T-helper 1 cell treated with Interleukin-12 subunit alpha and Interleukin-12 subunit beta and Interleukin-4 antibody, amounts not matched to agents 30 μg/mL and 1 μg/mL, for 36 hours (primary cell): ENCODE measurements at regions not wholly inside any gene's neighbourhood (a gene's known extent, or its start where the extent isn't known, plus 50 kb on each side); places are given as distances from the start of the nearest gene placed in this dataset.

Experiments used
- H3K27ac Mint-ChIP-seq: one replicate; pipeline ENCODE4 v1.8.0; 2021; ENCODE audit warnings: mild to moderate bottlenecking, mixed read lengths
- H3K27me3 Mint-ChIP-seq: one replicate; pipeline ENCODE4 v1.8.0; 2021; ENCODE audit warnings: low read depth, mixed read lengths
- H3K36me3 Mint-ChIP-seq: one replicate; pipeline ENCODE4 v1.8.0; 2021; ENCODE audit warnings: low read depth, mixed read lengths
- H3K4me1 Mint-ChIP-seq: one replicate; pipeline ENCODE4 v1.8.0; 2021; ENCODE audit warnings: low read depth, mixed read lengths
- H3K4me3 Mint-ChIP-seq: one replicate; pipeline ENCODE4 v1.8.0; 2021; ENCODE audit warnings: mild to moderate bottlenecking, moderate library complexity, mixed read lengths
- H3K9me3 Mint-ChIP-seq: one replicate; pipeline ENCODE4 v1.8.0; 2021; ENCODE audit warnings: mixed read lengths

- Mint-ChIP-seq H3K4me3 (no peak overlapping the region), H3K27ac (no peak overlapping the region), H3K27me3 (no peaks in the 10 kb centered on the region), H3K4me1 (no peaks in the 10 kb centered on the region), H3K9me3 (peaks cover 22% of the 10 kb centered on the region), H3K36me3 (no peaks in the 10 kb centered on the region)
These were observed 277.0 kb downstream of the CDH2 start for GRCh38 chr18:27899893-27900292.

- Mint-ChIP-seq H3K4me1 (no peaks in the 10 kb centered on the region), H3K9me3 (peaks cover 17% of the 10 kb centered on the region), H3K36me3 (no peaks in the 10 kb centered on the region), H3K4me3 (no peak overlapping the region), H3K27me3 (no peaks in the 10 kb centered on the region), H3K27ac (no peak overlapping the region)
These were observed 282.2 kb downstream of the CDH2 start for GRCh38 chr18:27894746-27895145.

GRCh38 chr18:27887711-27888495, 289.0 kb downstream of the CDH2 start:
- Mint-ChIP-seq H3K4me3 (no peak overlapping the region), H3K4me1 (no peaks in the 10 kb centered on the region), H3K27ac (no peak overlapping the region), H3K9me3 (peaks cover 20% of the 10 kb centered on the region), H3K36me3 (no peaks in the 10 kb centered on the region), H3K27me3 (no peaks in the 10 kb centered on the region)

- no peaks in the 10 kb centered on the region for H3K4me1 Mint-ChIP-seq
- no peaks in the 10 kb centered on the region for H3K27me3 Mint-ChIP-seq
- peaks cover 20% of the 10 kb centered on the region for H3K9me3 Mint-ChIP-seq
- H3K4me3 Mint-ChIP-seq = no peak overlapping the region
- H3K27ac Mint-ChIP-seq = no peak overlapping the region
- H3K36me3 Mint-ChIP-seq = no peaks in the 10 kb centered on the region
These were observed 289.6 kb downstream of the CDH2 start for GRCh38 chr18:27887287-27887686.

- Mint-ChIP-seq H3K9me3 (peaks cover 5% of the 10 kb centered on the region), H3K4me3 (no peak overlapping the region), H3K4me1 (no peaks in the 10 kb centered on the region), H3K36me3 (no peaks in the 10 kb centered on the region), H3K27me3 (no peaks in the 10 kb centered on the region), H3K27ac (no peak overlapping the region)
These were observed 297.4 kb downstream of the CDH2 start for GRCh38 chr18:27879540-27879939.

GRCh38 chr18:27871726-27872125, 305.2 kb downstream of the CDH2 start:
- no peak overlapping the region for H3K4me3 Mint-ChIP-seq
- no peaks in the 10 kb centered on the region for H3K4me1 Mint-ChIP-seq
- H3K27ac Mint-ChIP-seq = no peak overlapping the region
- no peaks in the 10 kb centered on the region for H3K9me3 Mint-ChIP-seq
- H3K27me3 Mint-ChIP-seq = no peaks in the 10 kb centered on the region
- H3K36me3 Mint-ChIP-seq = no peaks in the 10 kb centered on the region

- H3K27me3 Mint-ChIP-seq = no peaks in the 10 kb centered on the region
- no peak overlapping the region for H3K4me3 Mint-ChIP-seq
- peaks cover 4% of the 10 kb centered on the region for H3K9me3 Mint-ChIP-seq
- no peaks in the 10 kb centered on the region for H3K4me1 Mint-ChIP-seq
- H3K27ac Mint-ChIP-seq = no peak overlapping the region
- H3K36me3 Mint-ChIP-seq = no peaks in the 10 kb centered on the region
These were observed 307.2 kb downstream of the CDH2 start for GRCh38 chr18:27869735-27870134.

GRCh38 chr18:27865431-27865830, 311.5 kb downstream of the CDH2 start:
- Mint-ChIP-seq H3K9me3 (peaks cover 4% of the 10 kb centered on the region), H3K27ac (no peak overlapping the region), H3K36me3 (no peaks in the 10 kb centered on the region), H3K4me3 (no peak overlapping the region), H3K27me3 (no peaks in the 10 kb centered on the region), H3K4me1 (peaks cover 1% of the 10 kb centered on the region)

GRCh38 chr18:27863780-27864430, 313.0 kb downstream of the CDH2 start:
- Mint-ChIP-seq H3K27ac (no peak overlapping the region), H3K9me3 (peaks cover 4% of the 10 kb centered on the region), H3K27me3 (no peaks in the 10 kb centered on the region), H3K36me3 (no peaks in the 10 kb centered on the region), H3K4me3 (no peak overlapping the region), H3K4me1 (peaks cover 1% of the 10 kb centered on the region)

GRCh38 chr18:27862041-27862682, 314.8 kb downstream of the CDH2 start:
- no peak overlapping the region for H3K27ac Mint-ChIP-seq
- no peaks in the 10 kb centered on the region for H3K36me3 Mint-ChIP-seq
- peaks cover 1% of the 10 kb centered on the region for H3K4me1 Mint-ChIP-seq
- H3K9me3 Mint-ChIP-seq = peaks cover 4% of the 10 kb centered on the region
- no peaks in the 10 kb centered on the region for H3K27me3 Mint-ChIP-seq
- no peak overlapping the region for H3K4me3 Mint-ChIP-seq

GRCh38 chr18:27861539-27861938, 315.4 kb downstream of the CDH2 start:
- Mint-ChIP-seq H3K27ac (no peak overlapping the region), H3K4me3 (no peak overlapping the region), H3K4me1 (peaks cover 1% of the 10 kb centered on the region)

GRCh38 chr18:27860701-27861107, 316.2 kb downstream of the CDH2 start:
- Mint-ChIP-seq H3K27me3 (no peaks in the 10 kb centered on the region), H3K27ac (no peak overlapping the region), H3K36me3 (no peaks in the 10 kb centered on the region), H3K4me3 (no peak overlapping the region), H3K9me3 (peaks cover 3% of the 10 kb centered on the region), H3K4me1 (peaks cover 1% of the 10 kb centered on the region)

More at GRCh38 chr18:27861539-27861938, 315.4 kb downstream of the CDH2 start:
- no peaks in the 10 kb centered on the region for H3K36me3 Mint-ChIP-seq
- peaks cover 4% of the 10 kb centered on the region for H3K9me3 Mint-ChIP-seq
- no peaks in the 10 kb centered on the region for H3K27me3 Mint-ChIP-seq

- Mint-ChIP-seq H3K27ac (no peak overlapping the region), H3K36me3 (no peaks in the 10 kb centered on the region), H3K4me1 (peaks cover 1% of the 10 kb centered on the region), H3K4me3 (no peak overlapping the region), H3K9me3 (peaks cover under 1% of the 10 kb centered on the region), H3K27me3 (no peaks in the 10 kb centered on the region)
These were observed 316.9 kb downstream of the CDH2 start for GRCh38 chr18:27860011-27860410.

GRCh38 chr18:27856820-27857219, 320.1 kb downstream of the CDH2 start:
- H3K36me3 Mint-ChIP-seq = no peaks in the 10 kb centered on the region
- peaks cover 13% of the 10 kb centered on the region for H3K9me3 Mint-ChIP-seq
- no peak overlapping the region for H3K27ac Mint-ChIP-seq
- no peak overlapping the region for H3K4me3 Mint-ChIP-seq
- H3K27me3 Mint-ChIP-seq = no peaks in the 10 kb centered on the region
- H3K4me1 Mint-ChIP-seq = peaks cover 1% of the 10 kb centered on the region

GRCh38 chr18:27855486-27855885, 321.4 kb downstream of the CDH2 start:
- H3K36me3 Mint-ChIP-seq = no peaks in the 10 kb centered on the region
- H3K4me3 Mint-ChIP-seq = no peak overlapping the region
- no peak overlapping the region for H3K27ac Mint-ChIP-seq
- no peaks in the 10 kb centered on the region for H3K27me3 Mint-ChIP-seq
- H3K9me3 Mint-ChIP-seq = peaks cover 13% of the 10 kb centered on the region
- H3K4me1 Mint-ChIP-seq = peaks cover under 1% of the 10 kb centered on the region
